Loucy (cell line): ENCODE measurements at regions not wholly inside any gene's neighbourhood (a gene's known extent, or its start where the extent isn't known, plus 50 kb on each side); places are given as distances from the start of the nearest gene placed in this dataset.
"Not testable (repeated sequence)": the region's sequence is repeated elsewhere in the genome, so short reads cannot be mapped to it uniquely, and the experiment has no call there.

Experiments
- EZH2phosphoT487 ChIP-seq: fragments of 200-600 bp; IDR thresholded peaks from 2 replicates; pipeline ENCODE4 v1.6.1; 2018; ENCODE audit warnings: antibody characterized with exemption, mild to moderate bottlenecking, moderate library complexity, borderline replicate concordance
- TF ChIP-seq, protein P1 (sequence below): fragments of 200-600 bp; sonication (generic); conservative IDR thresholded peaks from 2 replicates; pipeline ENCODE4 v1.5.1; 2014; ENCODE audit warnings: mild to moderate bottlenecking, antibody characterized with exemption, low read length

- TF ChIP-seq, protein P1, sequence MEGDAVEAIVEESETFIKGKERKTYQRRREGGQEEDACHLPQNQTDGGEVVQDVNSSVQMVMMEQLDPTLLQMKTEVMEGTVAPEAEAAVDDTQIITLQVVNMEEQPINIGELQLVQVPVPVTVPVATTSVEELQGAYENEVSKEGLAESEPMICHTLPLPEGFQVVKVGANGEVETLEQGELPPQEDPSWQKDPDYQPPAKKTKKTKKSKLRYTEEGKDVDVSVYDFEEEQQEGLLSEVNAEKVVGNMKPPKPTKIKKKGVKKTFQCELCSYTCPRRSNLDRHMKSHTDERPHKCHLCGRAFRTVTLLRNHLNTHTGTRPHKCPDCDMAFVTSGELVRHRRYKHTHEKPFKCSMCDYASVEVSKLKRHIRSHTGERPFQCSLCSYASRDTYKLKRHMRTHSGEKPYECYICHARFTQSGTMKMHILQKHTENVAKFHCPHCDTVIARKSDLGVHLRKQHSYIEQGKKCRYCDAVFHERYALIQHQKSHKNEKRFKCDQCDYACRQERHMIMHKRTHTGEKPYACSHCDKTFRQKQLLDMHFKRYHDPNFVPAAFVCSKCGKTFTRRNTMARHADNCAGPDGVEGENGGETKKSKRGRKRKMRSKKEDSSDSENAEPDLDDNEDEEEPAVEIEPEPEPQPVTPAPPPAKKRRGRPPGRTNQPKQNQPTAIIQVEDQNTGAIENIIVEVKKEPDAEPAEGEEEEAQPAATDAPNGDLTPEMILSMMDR, result not testable (repeated sequence)
- not testable (repeated sequence) for TF ChIP-seq EZH2phosphoT487
Observed at GRCh38 chr17:16874216-16874615, 97.7 kb downstream of the TNFRSF13B start.
